ENCODE measurements at regions not wholly inside any gene's neighbourhood (a gene's known extent, or its start where the extent isn't known, plus 50 kb on each side); places are given as distances from the start of the nearest gene placed in this dataset.
"Not testable (repeated sequence)": the region's sequence is repeated elsewhere in the genome, so short reads cannot be mapped to it uniquely, and the experiment has no call there.

GRCh38 chr6:77010931-77011542 lies 452.3 kb downstream of the HTR1B start:
- no peaks in the 10 kb centered on the region for H3K27me3 ChIP-seq (ENCODE audit: control insufficient read depth, insufficient read depth, low read length)
- H3K4me3 ChIP-seq (ENCODE audit: low read depth, low read length) = no peak overlapping the region
- no peaks in the 10 kb centered on the region for H3K36me3 ChIP-seq (ENCODE audit: control insufficient read depth, insufficient read depth, low read length)
- H3K27ac ChIP-seq (ENCODE audit: low read depth, low read length) = no peak overlapping the region
- H3K9ac ChIP-seq (ENCODE audit: low read length) = no peak overlapping the region
- H3K9me3 ChIP-seq (ENCODE audit: control insufficient read depth, insufficient read depth, low read depth, low read length) = peaks cover 8% of the 10 kb centered on the region; the same call in 1 of the 2 replicates
- H3K4me1 ChIP-seq (ENCODE audit: control insufficient read depth, insufficient read depth, low read length) = no peaks in the 10 kb centered on the region

- no peak overlapping the region for H3K9ac ChIP-seq (ENCODE audit: low read length)
- no peaks in the 10 kb centered on the region; the same call in 1 of the 2 replicates for H3K9me3 ChIP-seq (ENCODE audit: control insufficient read depth, insufficient read depth, low read depth, low read length)
- no peaks in the 10 kb centered on the region for H3K27me3 ChIP-seq (ENCODE audit: control insufficient read depth, insufficient read depth, low read length)
- no peak overlapping the region for H3K4me3 ChIP-seq (ENCODE audit: low read depth, low read length)
- H3K27ac ChIP-seq (ENCODE audit: low read depth, low read length) = no peak overlapping the region
- H3K36me3 ChIP-seq (ENCODE audit: control insufficient read depth, insufficient read depth, low read length) = no peaks in the 10 kb centered on the region
- H3K4me1 ChIP-seq (ENCODE audit: control insufficient read depth, insufficient read depth, low read length) = no peaks in the 10 kb centered on the region
Observed at GRCh38 chr6:76992553-76992952, 470.7 kb downstream of the HTR1B start.

- H3K9me3 ChIP-seq (ENCODE audit: control insufficient read depth, insufficient read depth, low read depth, low read length) = no peaks in the 10 kb centered on the region; the same call in 1 of the 2 replicates
- no peak overlapping the region for H3K9ac ChIP-seq (ENCODE audit: low read length)
- no peak overlapping the region for H3K27ac ChIP-seq (ENCODE audit: low read depth, low read length)
- H3K27me3 ChIP-seq (ENCODE audit: control insufficient read depth, insufficient read depth, low read length) = no peaks in the 10 kb centered on the region
- H3K36me3 ChIP-seq (ENCODE audit: control insufficient read depth, insufficient read depth, low read length) = no peaks in the 10 kb centered on the region
- H3K4me1 ChIP-seq (ENCODE audit: control insufficient read depth, insufficient read depth, low read length) = no peaks in the 10 kb centered on the region
- no peak overlapping the region for H3K4me3 ChIP-seq (ENCODE audit: low read depth, low read length)
Observed at GRCh38 chr6:76984572-76984971, 478.7 kb downstream of the HTR1B start.

GRCh38 chr6:76982476-76983199 lies 480.7 kb downstream of the HTR1B start:
- no peaks in the 10 kb centered on the region for H3K36me3 ChIP-seq (ENCODE audit: control insufficient read depth, insufficient read depth, low read length)
- H3K4me3 ChIP-seq (ENCODE audit: low read depth, low read length) = no peak overlapping the region
- no peaks in the 10 kb centered on the region for H3K4me1 ChIP-seq (ENCODE audit: control insufficient read depth, insufficient read depth, low read length)
- H3K27me3 ChIP-seq (ENCODE audit: control insufficient read depth, insufficient read depth, low read length) = no peaks in the 10 kb centered on the region
- no peak overlapping the region for H3K27ac ChIP-seq (ENCODE audit: low read depth, low read length)
- H3K9ac ChIP-seq (ENCODE audit: low read length) = no peak overlapping the region
- H3K9me3 ChIP-seq (ENCODE audit: control insufficient read depth, insufficient read depth, low read depth, low read length) = no peaks in the 10 kb centered on the region

- Histone ChIP-seq H3K9me3 (ENCODE audit: control insufficient read depth, insufficient read depth, low read depth, low read length) (0 out of 2 replicates have a peak, but pooled peaks cover 1% of the 10 kb centered on the region), H3K9ac (ENCODE audit: low read length) (no peak overlapping the region), H3K4me3 (ENCODE audit: low read depth, low read length) (no peak overlapping the region), H3K4me1 (ENCODE audit: control insufficient read depth, insufficient read depth, low read length) (peaks cover 6% of the 10 kb centered on the region; the same call in 1 of the 2 replicates), H3K36me3 (ENCODE audit: control insufficient read depth, insufficient read depth, low read length) (no peaks in the 10 kb centered on the region), H3K27ac (ENCODE audit: low read depth, low read length) (no peak overlapping the region), H3K27me3 (ENCODE audit: control insufficient read depth, insufficient read depth, low read length) (no peaks in the 10 kb centered on the region)
Observed at GRCh38 chr6:76972474-76972873, 490.8 kb downstream of the HTR1B start.

- not testable (repeated sequence) for H3K27ac ChIP-seq (ENCODE audit: low read depth, low read length); H3K27me3 ChIP-seq (ENCODE audit: control insufficient read depth, insufficient read depth, low read length); H3K36me3 ChIP-seq (ENCODE audit: control insufficient read depth, insufficient read depth, low read length); H3K4me1 ChIP-seq (ENCODE audit: control insufficient read depth, insufficient read depth, low read length); H3K9me3 ChIP-seq (ENCODE audit: control insufficient read depth, insufficient read depth, low read depth, low read length)
- peak overlapping the region; percentile 51 for H3K4me3 ChIP-seq (ENCODE audit: low read depth, low read length)
- H3K9ac ChIP-seq (ENCODE audit: low read length) = peak overlapping the region; percentile 55
Observed at GRCh38 chr6:76959177-76959576, 504.1 kb downstream of the HTR1B start.

- Histone ChIP-seq H3K9ac (ENCODE audit: low read length) (no peak overlapping the region), H3K27ac (ENCODE audit: low read depth, low read length) (no peak overlapping the region), H3K4me3 (ENCODE audit: low read depth, low read length) (no peak overlapping the region)
Observed at GRCh38 chr6:76942203-76942966, 520.9 kb downstream of the HTR1B start.

GRCh38 chr6:76940191-76940590 lies 523.1 kb downstream of the HTR1B start:
- H3K36me3 ChIP-seq (ENCODE audit: control insufficient read depth, insufficient read depth, low read length) = no peaks in the 10 kb centered on the region
- no peaks in the 10 kb centered on the region for H3K27me3 ChIP-seq (ENCODE audit: control insufficient read depth, insufficient read depth, low read length)
- H3K4me3 ChIP-seq (ENCODE audit: low read depth, low read length) = no peak overlapping the region
- no peaks in the 10 kb centered on the region for H3K9me3 ChIP-seq (ENCODE audit: control insufficient read depth, insufficient read depth, low read depth, low read length)
- no peak overlapping the region for H3K27ac ChIP-seq (ENCODE audit: low read depth, low read length)
- no peaks in the 10 kb centered on the region for H3K4me1 ChIP-seq (ENCODE audit: control insufficient read depth, insufficient read depth, low read length)
- no peak overlapping the region for H3K9ac ChIP-seq (ENCODE audit: low read length)

More at GRCh38 chr6:76942203-76942966, 520.9 kb downstream of the HTR1B start:
- Histone ChIP-seq H3K9me3 (ENCODE audit: control insufficient read depth, insufficient read depth, low read depth, low read length) (no peaks in the 10 kb centered on the region), H3K27me3 (ENCODE audit: control insufficient read depth, insufficient read depth, low read length) (no peaks in the 10 kb centered on the region), H3K4me1 (ENCODE audit: control insufficient read depth, insufficient read depth, low read length) (no peaks in the 10 kb centered on the region), H3K36me3 (ENCODE audit: control insufficient read depth, insufficient read depth, low read length) (no peaks in the 10 kb centered on the region)

GRCh38 chr6:76914737-76915136 lies 548.6 kb downstream of the HTR1B start:
- Histone ChIP-seq H3K27me3 (ENCODE audit: control insufficient read depth, insufficient read depth, low read length) (no peaks in the 10 kb centered on the region), H3K4me3 (ENCODE audit: low read depth, low read length) (no peak overlapping the region), H3K9ac (ENCODE audit: low read length) (no peak overlapping the region), H3K36me3 (ENCODE audit: control insufficient read depth, insufficient read depth, low read length) (no peaks in the 10 kb centered on the region), H3K27ac (ENCODE audit: low read depth, low read length) (no peak overlapping the region), H3K4me1 (ENCODE audit: control insufficient read depth, insufficient read depth, low read length) (no peaks in the 10 kb centered on the region), H3K9me3 (ENCODE audit: control insufficient read depth, insufficient read depth, low read depth, low read length) (no peaks in the 10 kb centered on the region)

- H3K9me3 ChIP-seq (ENCODE audit: control insufficient read depth, insufficient read depth, low read depth, low read length); H3K4me3 ChIP-seq (ENCODE audit: low read depth, low read length); H3K36me3 ChIP-seq (ENCODE audit: control insufficient read depth, insufficient read depth, low read length); H3K9ac ChIP-seq (ENCODE audit: low read length); H3K4me1 ChIP-seq (ENCODE audit: control insufficient read depth, insufficient read depth, low read length); H3K27me3 ChIP-seq (ENCODE audit: control insufficient read depth, insufficient read depth, low read length); H3K27ac ChIP-seq (ENCODE audit: low read depth, low read length): not testable (repeated sequence)
Observed at GRCh38 chr6:76905541-76905940, 557.8 kb downstream of the HTR1B start.

- Histone ChIP-seq H3K9ac (ENCODE audit: low read length) (no peak overlapping the region), H3K9me3 (ENCODE audit: control insufficient read depth, insufficient read depth, low read depth, low read length) (peaks cover 28% of the 10 kb centered on the region)
Observed at GRCh38 chr6:76892542-76892941, 570.7 kb downstream of the HTR1B start.

More at GRCh38 chr6:76892542-76892941, 570.7 kb downstream of the HTR1B start:
- Histone ChIP-seq H3K4me3 (ENCODE audit: low read depth, low read length) (no peak overlapping the region), H3K4me1 (ENCODE audit: control insufficient read depth, insufficient read depth, low read length) (no peaks in the 10 kb centered on the region), H3K27ac (ENCODE audit: low read depth, low read length) (no peak overlapping the region), H3K27me3 (ENCODE audit: control insufficient read depth, insufficient read depth, low read length) (no peaks in the 10 kb centered on the region), H3K36me3 (ENCODE audit: control insufficient read depth, insufficient read depth, low read length) (no peaks in the 10 kb centered on the region)
